H1 (cell line): ENCODE measurements at regions not wholly inside any gene's neighbourhood (a gene's known extent, or its start where the extent isn't known, plus 50 kb on each side); places are given as distances from the start of the nearest gene placed in this dataset.

Experiments used
- CTCF ChIA-PET: fragments of 300-600 bp; sonication (Branson Sonifier 250); formaldehyde crosslinking; loops from one replicate; lab custom pipeline; 2021; ENCODE audit not compliant: partially characterized antibody; lab: Charles Lee
- POLR2A ChIA-PET: fragments of 300-600 bp; sonication (Branson Sonifier 250); formaldehyde crosslinking; loops from one replicate; lab custom pipeline; 2021; ENCODE audit warnings: inconsistent platforms; ENCODE audit not compliant: partially characterized antibody; lab: Charles Lee
- DNase-seq, 2 experiments: peaks; one replicate each; pipeline versions ENCODE4 v3.0.0 to v3.0.0-alpha.2; 2010 to 2022; ENCODE audit warnings: low spot score in 2 of 2, low read depth in 1 of 2, mixed read lengths in 1 of 2
- FAIRE-seq: peaks from 2 replicates; lab custom pipeline; 2011; peaks lifted over from hg19 to GRCh38; lab: Jason Lieb, UNC
- H2AFZ ChIP-seq: 2 replicates; pipeline ENCODE4 v1.8.1; 2012; ENCODE audit warnings: low read length, inconsistent platforms
- H2AK5ac ChIP-seq: 2 replicates; pipeline ENCODE4 v1.6.1; 2013; ENCODE audit warnings: low read depth, low read length
- H2BK120ac ChIP-seq: replicated peaks from 2 replicates; pipeline ENCODE3; 2013; ENCODE audit warnings: low read depth, low read length, inconsistent platforms
- H2BK12ac ChIP-seq: 2 replicates; pipeline ENCODE4 v1.6.1; 2013; ENCODE audit warnings: low read depth, low read length
- H2BK15ac ChIP-seq: 2 replicates; pipeline ENCODE4 v1.6.1; 2013; ENCODE audit warnings: low read length
- H2BK20ac ChIP-seq: 2 replicates; pipeline ENCODE4 v1.6.1; 2013; ENCODE audit warnings: low read length
- H2BK5ac ChIP-seq: 2 replicates; pipeline ENCODE4 v1.6.1; 2013; ENCODE audit warnings: low read depth, low read length
- H3K14ac ChIP-seq: 2 replicates; pipeline ENCODE4 v1.6.1; 2013; ENCODE audit warnings: inconsistent platforms; ENCODE audit not compliant: insufficient read length
- H3K18ac ChIP-seq: 2 replicates; pipeline ENCODE4 v1.6.1; 2013; ENCODE audit warnings: low read length; ENCODE audit errors: extremely low read depth
- H3K23ac ChIP-seq: 2 replicates; pipeline ENCODE4 v1.6.1; 2013; ENCODE audit warnings: inconsistent platforms; ENCODE audit not compliant: insufficient read length
- H3K23me2 ChIP-seq: 2 replicates; pipeline ENCODE4 v1.6.1; 2013; ENCODE audit warnings: low read depth, low read length
- H3K27ac ChIP-seq: 2 replicates; pipeline ENCODE4 v1.6.1; 2011; ENCODE audit warnings: low read depth, low read length, inconsistent platforms
- H3K27me3 ChIP-seq, 4 experiments: replicated peaks in 1 of 4; 1 replicate in 1 of 4; 2 replicates in 3 of 4; pipeline versions ENCODE4 v1.6.1 to v1.8.1; 2011 to 2013; ENCODE audit warnings: low read length in 3 of 4, mild to moderate bottlenecking in 3 of 4, inconsistent platforms in 2 of 4, mixed read lengths in 2 of 4, moderate library complexity in 1 of 4; ENCODE audit not compliant: control insufficient read depth in 3 of 4, insufficient read depth in 3 of 4; ENCODE audit errors: extremely low read depth in 1 of 4
- H3K36me3 ChIP-seq, 4 experiments: 2 replicates each; pipeline versions ENCODE4 v1.6.1 to v1.8.1; 2011 to 2013; ENCODE audit warnings: mild to moderate bottlenecking in 4 of 4, low read length in 3 of 4, moderate library complexity in 2 of 4, control low read depth in 1 of 4, inconsistent platforms in 1 of 4; ENCODE audit not compliant: insufficient read depth in 4 of 4, control insufficient read depth in 2 of 4
- H3K4ac ChIP-seq: replicated peaks from 2 replicates; pipeline ENCODE3; 2013; ENCODE audit warnings: low read length, low read depth, mixed read lengths, inconsistent platforms; ENCODE audit not compliant: insufficient read length
- H3K4me1 ChIP-seq, 4 experiments: replicated peaks in 1 of 4; 1 replicate in 1 of 4; 2 replicates in 3 of 4; pipeline versions ENCODE4 v1.6.1 to v1.8.1; 2011 to 2013; ENCODE audit warnings: low read length in 3 of 4, inconsistent platforms in 2 of 4, mixed read lengths in 1 of 4; ENCODE audit not compliant: insufficient read depth in 4 of 4, control insufficient read depth in 3 of 4
- H3K4me2 ChIP-seq, 2 experiments: 2 replicates each; pipeline versions ENCODE4 v1.6.1 to v1.8.1; 2011 to 2013; ENCODE audit warnings: low read depth in 2 of 2, low read length in 2 of 2, control low read depth in 1 of 2, inconsistent platforms in 1 of 2, mild to moderate bottlenecking in 1 of 2; ENCODE audit not compliant: insufficient read depth in 1 of 2
- H3K4me3 ChIP-seq, 4 experiments: fragments of 200-600, 300-600 bp in 1 of 4; sonication (generic), shearing (Covaris generic), sonication (Bioruptor Twin) in 1 of 4; 2 replicates each; pipeline versions ENCODE4 v1.5.1 to v1.8.1; 2011 to 2016; ENCODE audit warnings: low read length in 4 of 4, low read depth in 3 of 4, control low read depth in 2 of 4, inconsistent platforms in 2 of 4, mild to moderate bottlenecking in 2 of 4, mixed read lengths in 1 of 4, moderate library complexity in 1 of 4; ENCODE audit not compliant: insufficient read depth in 2 of 4; ENCODE audit errors: extremely low read depth in 1 of 4
- H3K56ac ChIP-seq: replicated peaks from 2 replicates; pipeline ENCODE3; 2013; ENCODE audit warnings: low read depth, mild to moderate bottlenecking, mixed read lengths, low read length, inconsistent platforms; ENCODE audit not compliant: insufficient read length
- H3K79me1 ChIP-seq: 2 replicates; pipeline ENCODE4 v1.6.1; 2013; ENCODE audit warnings: low read depth, low read length, control low read depth
- H3K79me2 ChIP-seq, 2 experiments: 2 replicates each; pipeline versions ENCODE4 v1.6.1 to v1.8.1; 2012 to 2013; ENCODE audit warnings: low read length in 2 of 2, mild to moderate bottlenecking in 2 of 2, inconsistent platforms in 1 of 2; ENCODE audit not compliant: insufficient read depth in 2 of 2, control insufficient read depth in 1 of 2
- H3K9ac ChIP-seq, 4 experiments: replicated peaks in 1 of 4; 1 replicate in 1 of 4; 2 replicates in 3 of 4; pipeline versions ENCODE4 v1.6.1 to v1.8.1; 2011 to 2013; ENCODE audit warnings: low read depth in 3 of 4, low read length in 3 of 4, control low read depth in 2 of 4, mild to moderate bottlenecking in 2 of 4, moderate library complexity in 2 of 4, inconsistent platforms in 1 of 4; ENCODE audit errors: extremely low read depth in 1 of 4
- H3K9me3 ChIP-seq, 2 experiments: 2 replicates each; pipeline versions ENCODE4 v1.6.1 to v1.8.1; 2012 to 2013; ENCODE audit warnings: mild to moderate bottlenecking in 2 of 2, moderate library complexity in 2 of 2, control low read depth in 1 of 2, inconsistent platforms in 1 of 2, low read depth in 1 of 2, low read length in 1 of 2, mixed read lengths in 1 of 2; ENCODE audit not compliant: insufficient read depth in 2 of 2
- H4K20me1 ChIP-seq, 2 experiments: replicated peaks in 1 of 2; 2 replicates each; pipeline versions ENCODE3 to v1.8.1; 2011 to 2013; ENCODE audit warnings: inconsistent platforms in 2 of 2, low read length in 2 of 2, mild to moderate bottlenecking in 1 of 2; ENCODE audit not compliant: insufficient read depth in 2 of 2, control insufficient read depth in 1 of 2
- H4K5ac ChIP-seq: 2 replicates; pipeline ENCODE4 v1.6.1; 2013; ENCODE audit warnings: low read length, low read depth, mixed read lengths, inconsistent platforms; ENCODE audit not compliant: insufficient read length
- H4K8ac ChIP-seq: 2 replicates; pipeline ENCODE4 v1.8.0; 2013; ENCODE audit warnings: mild to moderate bottlenecking, moderate library complexity, low read length, inconsistent platforms; ENCODE audit not compliant: insufficient read depth; ENCODE audit errors: extremely low read depth
- H4K91ac ChIP-seq: replicated peaks from 2 replicates; pipeline ENCODE3; 2013; ENCODE audit warnings: low read length, mixed read lengths, inconsistent platforms; ENCODE audit not compliant: insufficient read length
- SRF ChIP-seq: IDR thresholded peaks from 2 replicates; pipeline ENCODE4 v1.6.1; 2011; ENCODE audit warnings: mild to moderate bottlenecking, low read depth, low read length, moderate library complexity
- TEAD4 ChIP-seq: IDR thresholded peaks from 2 replicates; pipeline ENCODE4 v1.6.1; 2012; ENCODE audit warnings: low read depth, low read length, inconsistent platforms, mixed read lengths
- TF ChIP-seq, protein P1 (sequence below): IDR thresholded peaks from 2 replicates; pipeline ENCODE4 v1.6.1; 2011; ENCODE audit warnings: low read length, improper control_type of control experiment

DNA sequence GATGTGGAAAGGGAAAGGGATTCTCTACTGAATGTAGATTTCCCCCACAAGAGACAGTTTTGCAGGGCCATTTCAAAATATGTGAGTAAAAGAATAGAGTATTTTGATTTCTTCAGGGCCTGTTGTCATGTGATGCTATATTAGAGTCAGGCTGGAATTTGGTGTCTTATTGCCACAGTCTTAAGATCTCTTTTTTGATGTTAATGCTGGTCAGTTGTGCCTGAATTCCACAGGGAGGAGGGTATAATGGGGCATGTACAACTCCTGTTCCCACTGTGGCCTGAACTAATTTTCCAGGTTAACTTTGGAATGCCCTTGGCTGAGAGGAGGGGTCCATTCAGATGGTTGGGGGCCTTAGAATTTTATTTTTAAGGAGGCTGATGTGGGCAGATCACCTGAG lies 111.0 kb upstream of the MAX start:
- FAIRE-seq = no peak
- no peak for TF ChIP-seq SRF
- peak; percentile 85 for TF ChIP-seq TEAD4
- TF ChIP-seq, protein P1, sequence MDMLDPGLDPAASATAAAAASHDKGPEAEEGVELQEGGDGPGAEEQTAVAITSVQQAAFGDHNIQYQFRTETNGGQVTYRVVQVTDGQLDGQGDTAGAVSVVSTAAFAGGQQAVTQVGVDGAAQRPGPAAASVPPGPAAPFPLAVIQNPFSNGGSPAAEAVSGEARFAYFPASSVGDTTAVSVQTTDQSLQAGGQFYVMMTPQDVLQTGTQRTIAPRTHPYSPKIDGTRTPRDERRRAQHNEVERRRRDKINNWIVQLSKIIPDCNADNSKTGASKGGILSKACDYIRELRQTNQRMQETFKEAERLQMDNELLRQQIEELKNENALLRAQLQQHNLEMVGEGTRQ = 0 out of 2 replicates have a peak, but pooled peaks have one; percentile 15

More for the DNA sequence above, 111.0 kb upstream of the MAX start:
- H3K27ac ChIP-seq = no peak overlapping the region
- ChIA-PET POLR2A (no interaction called here), CTCF (no interaction called here)
- H3K27me3 ChIP-seq = no peaks in the 10 kb centered on the region
- 0 out of 7 replicates have a peak, but pooled peaks cover 0 to 2% (median 0%) of the 10 kb centered on the region in 4 experiments for H3K4me1 ChIP-seq
- H3K36me3 ChIP-seq = no peaks in the 10 kb centered on the region
- no peaks in the 10 kb centered on the region for H3K23me2 ChIP-seq
- no peak overlapping the region for H2AK5ac ChIP-seq
- H3K9ac ChIP-seq = no peak overlapping the region
- no peak overlapping the region for H2BK12ac ChIP-seq
- no peaks in the 10 kb centered on the region for H3K79me1 ChIP-seq
- H3K79me2 ChIP-seq = no peaks in the 10 kb centered on the region
- H3K9me3 ChIP-seq = no peaks in the 10 kb centered on the region
- no peak overlapping the region for H4K5ac ChIP-seq
- H2BK20ac ChIP-seq = no peak overlapping the region
- H3K18ac ChIP-seq = no peak overlapping the region
- DNase-seq = no peak
- H2BK120ac ChIP-seq = no peak overlapping the region
- H3K4me3 ChIP-seq = no peak overlapping the region; a peak in 1 of 8 replicates
- H4K20me1 ChIP-seq = no peaks in the 10 kb centered on the region
- no peak overlapping the region for H3K4ac ChIP-seq
- no peak overlapping the region for H3K56ac ChIP-seq
- H2BK5ac ChIP-seq = no peak overlapping the region
- H2BK15ac ChIP-seq = no peak overlapping the region
- H3K23ac ChIP-seq = no peak overlapping the region
- no peak overlapping the region for H3K14ac ChIP-seq
- H4K91ac ChIP-seq = no peak overlapping the region
- no peak overlapping the region for H3K4me2 ChIP-seq
- no peak overlapping the region for H2AFZ ChIP-seq
- no peak overlapping the region for H4K8ac ChIP-seq
